Hepatic stellate cell (primary cell): ENCODE measurements at regions not wholly inside any gene's neighbourhood (a gene's known extent, or its start where the extent isn't known, plus 50 kb on each side); places are given as distances from the start of the nearest gene placed in this dataset.
"Not testable (repeated sequence)": the region's sequence is repeated elsewhere in the genome, so short reads cannot be mapped to it uniquely, and the experiment has no call there.

Source experiments
- DNase-seq: peaks from one replicate; pipeline ENCODE4 v3.0.0; 2011; ENCODE audit warnings: low spot score

DNA sequence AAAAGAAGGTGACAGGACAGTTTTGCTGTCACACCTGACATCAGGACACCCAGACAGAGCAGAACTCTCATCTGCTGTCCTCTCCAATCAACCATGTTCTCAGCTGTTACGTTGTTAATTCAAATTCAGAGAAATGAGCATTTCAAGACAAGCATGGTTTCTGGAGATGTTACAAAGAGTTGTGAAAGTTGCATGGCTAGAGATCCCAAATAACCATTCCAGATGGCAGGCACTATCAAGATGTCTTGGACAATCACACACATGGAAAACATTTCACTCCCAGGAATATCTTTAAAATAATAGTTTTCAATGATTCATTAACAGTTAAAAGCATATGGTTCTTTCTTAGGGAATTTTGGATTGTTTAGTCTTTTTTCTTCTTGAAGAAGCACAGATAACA, 533.1 kb downstream of the AGTPBP1 start:
- no peak for DNase-seq

DNA sequence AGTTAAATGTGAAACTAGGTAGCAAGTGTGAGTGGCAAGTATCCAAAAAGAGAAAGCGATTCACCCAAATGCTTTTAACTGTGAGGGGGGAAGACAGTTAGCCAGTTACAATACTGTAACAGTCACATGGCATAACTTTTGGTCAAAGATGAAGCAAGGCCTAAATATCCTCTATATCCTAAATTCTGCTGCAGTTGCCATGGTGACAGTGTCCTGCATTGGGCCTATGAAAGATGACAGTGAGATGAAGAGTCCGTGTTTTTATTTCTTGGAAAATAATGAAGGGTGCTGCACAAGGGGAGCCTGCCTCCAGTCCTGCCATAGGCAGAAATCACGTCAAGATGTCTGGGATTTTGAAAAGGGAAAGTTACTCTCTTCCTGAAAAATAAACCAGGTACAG, 534.6 kb downstream of the NTRK2 start:
- no peak for DNase-seq

DNA sequence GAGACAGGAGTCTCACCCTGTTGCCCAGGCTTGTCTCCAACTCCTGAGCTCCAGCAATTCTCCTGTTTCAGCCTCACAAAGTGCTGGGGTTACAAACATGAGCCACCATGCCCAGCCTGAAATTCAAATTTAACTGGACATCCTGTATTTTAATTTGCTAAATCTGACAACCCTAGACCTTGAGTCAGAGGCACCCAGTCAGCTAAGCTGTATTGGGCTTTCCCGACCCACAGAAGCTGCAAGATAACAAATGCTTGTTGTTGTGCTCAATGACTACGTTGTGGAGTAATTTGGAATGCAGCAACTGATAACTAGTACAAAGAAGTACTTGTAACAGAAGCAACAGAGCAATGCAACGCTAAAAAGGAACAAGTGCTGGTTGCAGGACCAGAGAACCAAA, 533.1 kb downstream of the NTRK2 start:
- DNase-seq: no peak

DNA sequence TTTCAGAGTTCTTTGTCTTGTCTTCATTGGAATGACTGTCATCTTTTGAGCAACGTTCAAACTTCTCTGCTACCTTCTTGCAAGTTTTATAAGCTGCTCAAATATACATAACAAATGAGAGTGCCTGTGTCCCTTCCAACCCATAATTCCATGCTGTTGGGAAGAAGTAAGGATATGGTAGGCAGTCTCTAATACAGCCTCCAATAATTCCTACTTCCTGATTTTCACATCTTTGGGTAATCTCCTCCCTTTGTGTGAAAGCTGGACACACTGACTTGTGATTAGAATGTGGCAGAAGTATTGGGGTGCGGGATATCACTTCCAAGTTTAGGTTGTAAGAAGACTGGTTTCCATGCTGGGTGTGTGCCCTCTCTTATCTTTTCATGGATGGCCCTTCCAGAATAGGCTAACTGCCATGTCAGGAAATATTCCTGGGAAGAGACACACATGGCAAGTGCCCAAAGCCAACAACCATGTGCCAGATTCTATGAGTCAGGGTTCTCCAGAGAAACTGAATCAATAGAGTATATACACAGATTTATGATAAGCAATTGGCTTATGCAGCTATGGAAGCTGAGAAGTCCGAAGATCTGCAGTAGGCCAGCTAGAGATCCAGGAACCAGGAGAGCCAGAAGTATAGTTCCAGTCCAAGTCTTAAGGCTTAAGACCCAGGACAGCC, 531.3 kb downstream of the NTRK2 start:
- DNase-seq: no peak

DNA sequence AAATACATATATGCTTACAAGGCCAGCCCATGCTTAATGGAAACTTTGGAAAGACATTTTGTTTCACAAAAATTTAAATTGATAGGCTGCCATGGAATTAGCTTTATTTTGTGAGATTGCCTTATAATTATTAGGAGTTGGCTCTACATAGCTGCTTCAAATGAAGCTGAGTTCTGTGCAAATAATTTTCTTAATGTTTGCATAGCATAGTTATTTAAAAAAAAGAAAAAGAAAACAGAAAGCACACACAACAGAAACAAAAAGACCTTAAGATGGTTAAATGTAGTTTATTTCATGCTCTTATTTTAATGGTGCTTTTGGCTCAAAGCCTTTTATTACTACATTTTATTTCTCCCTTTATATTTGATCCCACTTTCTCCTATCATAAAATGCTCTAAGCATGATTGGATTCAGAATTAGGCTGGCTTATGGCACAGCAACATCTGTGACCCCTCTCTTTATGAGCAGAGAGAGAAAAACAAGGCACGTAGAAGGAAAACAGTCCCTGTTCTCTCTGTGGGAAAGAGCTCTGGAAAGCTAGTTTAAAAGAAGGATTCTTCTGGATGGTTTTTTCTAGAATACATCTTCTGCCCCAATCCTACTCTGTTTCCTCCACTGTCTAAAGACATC, 530.5 kb downstream of the NTRK2 start:
- DNase-seq: no peak

DNA sequence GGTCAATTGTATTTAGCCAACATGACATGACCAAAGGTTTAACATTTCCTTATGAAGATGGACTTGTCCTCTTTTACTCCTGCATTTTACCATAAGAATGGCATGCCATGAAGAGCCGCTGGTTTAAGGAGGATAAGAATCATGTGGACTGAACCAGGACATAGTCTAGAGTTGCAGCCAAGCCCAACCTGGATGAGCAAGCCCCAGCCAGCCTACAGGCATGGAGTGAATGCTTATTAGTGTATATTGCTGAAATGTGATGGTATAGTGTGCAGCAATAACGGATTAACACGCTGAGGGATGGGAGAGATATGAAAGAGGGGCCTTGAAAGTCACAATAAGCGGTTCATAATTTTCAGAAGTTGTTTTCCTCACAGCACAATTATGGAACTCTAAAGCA, 523.2 kb downstream of the NTRK2 start:
- DNase-seq: no peak

DNA sequence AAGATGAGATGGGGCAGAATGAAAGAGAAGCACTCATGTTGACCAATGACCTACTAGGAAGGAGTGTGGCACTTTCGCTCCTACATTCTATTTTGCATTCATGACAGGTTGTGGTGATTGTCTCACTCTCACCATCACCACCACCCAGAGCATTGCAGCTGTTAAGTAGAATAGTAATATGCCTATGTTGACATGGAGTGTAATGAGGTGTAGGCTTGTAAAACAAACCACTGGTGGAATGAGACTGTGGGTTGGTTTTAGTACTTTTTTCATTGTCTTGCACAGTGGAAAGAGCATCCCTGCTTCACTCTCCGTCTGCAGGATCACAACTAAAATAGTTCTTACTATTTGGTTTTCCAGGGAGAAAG, 516.7 kb downstream of the NTRK2 start:
- DNase-seq: no peak

DNA sequence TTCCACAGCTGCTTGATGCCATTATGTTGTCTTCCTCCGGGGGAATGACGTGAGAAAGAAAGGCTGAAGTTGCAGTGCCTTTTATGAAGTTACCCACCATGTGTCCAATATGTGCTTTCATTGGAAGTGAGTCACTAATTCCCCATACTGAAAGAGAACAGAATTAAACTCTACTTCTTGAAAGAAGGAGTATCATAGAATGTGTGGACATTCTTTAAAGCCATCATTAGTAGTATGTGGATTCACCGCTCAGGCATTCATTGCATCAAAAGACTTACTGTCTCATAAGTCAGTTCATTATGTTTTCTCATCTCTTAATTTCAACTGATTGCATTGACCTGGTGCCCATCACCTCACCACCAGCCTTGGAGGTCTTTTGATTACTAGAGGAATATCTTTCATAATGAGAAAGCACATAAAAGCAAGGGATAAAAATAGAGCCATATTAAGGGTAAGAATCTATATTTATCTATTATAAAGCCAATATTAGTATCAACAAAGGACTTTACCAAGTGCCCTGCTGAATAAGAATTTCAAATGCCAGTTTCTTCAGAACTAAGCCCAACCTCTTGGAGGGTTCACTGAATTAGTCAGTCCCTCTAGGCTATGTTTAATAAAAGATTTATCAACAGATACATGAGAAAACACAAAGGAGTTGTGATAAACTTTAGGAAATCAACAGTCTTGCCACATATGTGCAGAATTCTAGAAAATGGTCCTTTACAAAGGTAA, 516.1 kb downstream of the NTRK2 start:
- no peak for DNase-seq

DNA sequence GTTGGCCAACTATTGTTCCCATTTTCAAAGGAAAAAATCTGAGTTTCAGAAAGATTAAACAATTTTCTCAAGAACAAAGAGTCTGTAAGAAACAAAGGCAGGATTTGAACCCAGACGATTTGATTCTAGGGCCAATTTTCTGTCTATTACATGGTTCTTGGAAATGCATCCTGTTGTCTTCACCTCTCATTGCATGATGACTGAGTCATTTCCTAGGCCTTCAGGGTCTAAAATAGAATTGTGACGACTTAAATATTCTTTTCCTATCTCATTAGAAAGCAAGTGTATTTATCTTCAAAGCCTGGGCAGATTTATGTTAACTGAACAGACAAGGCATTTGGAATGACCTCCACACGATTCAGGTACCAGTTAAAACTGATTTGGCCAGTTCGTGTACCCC, 512.9 kb downstream of the NTRK2 start:
- DNase-seq: no peak

DNA sequence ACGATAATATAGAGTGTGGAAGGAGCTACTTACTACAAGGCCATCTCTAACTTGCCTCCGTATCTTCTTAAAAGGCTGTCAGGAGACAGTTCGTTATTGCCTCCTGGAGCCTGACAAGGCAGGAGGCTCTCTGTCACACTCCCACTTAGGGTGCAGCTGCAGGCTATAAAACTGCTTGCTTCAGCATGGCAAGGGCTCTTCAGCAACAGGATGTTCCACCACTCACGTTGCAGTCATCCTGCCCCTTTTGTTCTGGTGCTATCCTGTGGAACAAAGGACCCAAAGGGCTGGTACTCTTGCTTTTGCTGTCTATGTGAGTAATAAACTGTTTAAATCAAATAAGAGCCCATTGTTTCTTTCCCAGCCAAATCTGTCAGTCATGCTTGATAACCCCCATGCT, 508.9 kb downstream of the NTRK2 start:
- DNase-seq: no peak

DNA sequence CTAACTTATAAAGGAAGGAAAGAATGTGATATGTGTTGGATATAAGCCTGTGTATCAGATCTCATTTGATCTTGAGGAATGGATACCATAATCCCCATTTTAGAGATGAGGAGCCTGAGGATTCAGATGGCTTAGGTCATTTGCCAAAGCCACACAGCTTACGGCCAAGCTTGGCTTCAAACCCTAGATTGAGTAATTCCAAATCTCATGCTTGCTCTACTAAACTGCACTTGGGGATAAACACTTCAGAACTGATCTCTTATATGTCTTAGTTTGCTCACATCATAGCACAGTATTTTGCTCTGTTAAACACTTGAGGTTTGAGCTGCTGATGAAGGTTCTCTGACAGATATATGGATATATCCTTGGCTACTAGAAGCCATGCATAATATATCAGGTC, 504.4 kb downstream of the NTRK2 start:
- DNase-seq: no peak

DNA sequence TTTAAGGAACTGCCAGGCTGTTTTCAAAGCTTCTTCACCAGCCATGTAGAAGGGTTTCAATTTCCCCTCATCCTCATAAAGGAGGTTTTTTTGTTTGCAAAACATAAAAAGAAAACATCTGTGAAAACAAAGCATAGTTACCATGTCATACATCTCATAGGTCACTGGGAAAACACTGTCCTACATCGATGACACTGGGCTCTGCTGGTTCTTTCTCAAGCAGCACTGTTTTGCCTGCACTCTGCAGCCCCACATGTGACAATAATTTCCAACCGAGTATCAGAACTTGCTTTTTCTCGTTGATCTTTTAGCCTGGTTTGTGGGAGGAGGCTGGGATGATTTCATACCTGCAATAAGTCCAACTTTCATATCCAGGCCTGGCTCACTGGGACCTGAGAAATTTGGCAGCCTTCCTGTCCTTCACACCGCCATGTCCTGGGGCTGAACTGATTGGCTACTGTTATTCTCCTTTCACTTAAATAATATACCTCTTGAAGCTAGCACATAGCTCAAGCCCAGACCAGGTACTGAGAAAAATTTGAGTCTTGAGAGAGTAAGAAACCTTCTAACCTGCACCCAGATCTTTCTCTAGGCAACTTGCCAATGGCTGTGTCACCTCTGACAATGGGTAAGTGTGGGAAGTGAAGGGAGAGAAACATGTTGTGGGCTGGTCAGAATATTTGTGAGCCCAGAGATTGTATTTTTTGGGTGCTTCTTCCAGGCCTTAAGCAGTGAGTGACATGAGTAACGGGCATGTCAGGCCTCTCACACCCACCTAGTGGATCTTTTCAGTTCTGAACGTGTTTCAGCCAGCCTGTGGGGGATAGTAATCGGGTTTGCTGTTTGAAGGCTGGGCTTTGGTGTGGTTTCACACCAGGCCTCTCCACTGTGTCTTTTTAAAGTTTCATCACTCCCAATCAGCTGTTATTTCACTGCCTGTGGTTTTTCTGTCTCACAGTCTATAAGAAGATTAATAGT, 502.8 kb downstream of the NTRK2 start:
- no peak for DNase-seq

DNA sequence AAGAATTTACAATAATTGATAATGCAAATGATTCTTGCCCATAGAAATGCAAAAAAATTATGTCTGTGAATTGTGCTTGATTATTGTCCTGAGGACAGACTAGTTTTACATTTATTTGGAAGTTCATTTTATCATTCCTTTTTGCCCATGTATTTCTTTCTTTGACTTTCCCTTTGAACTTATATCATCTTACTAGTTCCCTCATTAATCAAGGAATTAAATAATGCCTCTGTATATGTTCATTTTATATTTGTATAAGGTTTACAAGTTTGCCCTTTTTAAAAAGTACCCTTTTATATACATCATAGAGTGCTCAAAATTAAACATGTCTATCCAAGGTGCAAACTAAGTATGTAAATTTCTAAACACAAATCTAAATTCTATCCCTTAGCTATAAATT, 501.6 kb downstream of the NTRK2 start:
- DNase-seq: no peak

DNA sequence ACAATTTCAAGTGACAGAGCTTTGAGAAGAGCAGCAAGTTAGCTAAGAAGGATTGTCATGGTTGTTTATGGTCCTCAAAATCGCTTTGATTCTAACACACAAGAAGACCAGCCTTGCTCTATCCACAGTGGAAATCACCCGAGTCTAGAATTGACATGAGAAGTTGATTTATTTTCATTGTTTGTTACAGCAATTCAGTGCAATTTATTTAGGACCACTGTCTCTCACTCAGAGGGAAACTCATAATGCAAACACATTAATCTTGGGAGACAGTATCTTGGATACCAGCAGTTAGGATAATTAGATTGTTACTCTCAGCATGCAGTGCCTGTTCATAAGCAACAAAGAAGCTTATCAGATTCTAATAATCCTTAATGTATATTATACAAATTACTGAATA, 498.9 kb downstream of the NTRK2 start:
- no peak for DNase-seq

DNA sequence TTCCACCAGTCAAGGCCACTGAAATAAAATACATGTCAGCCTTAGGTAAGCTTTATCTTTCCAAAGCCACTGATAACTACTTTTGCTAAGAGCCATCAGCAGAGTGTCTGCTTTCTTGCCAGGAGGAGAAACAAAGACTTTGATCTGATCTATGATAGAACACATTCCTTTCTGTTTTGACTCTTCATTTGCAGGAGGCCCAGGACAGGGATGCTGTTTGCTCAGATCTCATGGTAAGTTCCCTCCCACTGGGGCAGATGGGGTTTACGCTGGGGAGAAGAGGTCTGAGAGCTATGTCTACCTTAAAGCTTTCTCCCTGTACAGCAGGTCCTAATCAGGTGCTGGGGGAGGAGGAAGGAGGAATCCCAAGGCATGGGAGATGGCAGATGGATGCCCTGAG, 497.6 kb downstream of the NTRK2 start:
- DNase-seq: no peak

DNA sequence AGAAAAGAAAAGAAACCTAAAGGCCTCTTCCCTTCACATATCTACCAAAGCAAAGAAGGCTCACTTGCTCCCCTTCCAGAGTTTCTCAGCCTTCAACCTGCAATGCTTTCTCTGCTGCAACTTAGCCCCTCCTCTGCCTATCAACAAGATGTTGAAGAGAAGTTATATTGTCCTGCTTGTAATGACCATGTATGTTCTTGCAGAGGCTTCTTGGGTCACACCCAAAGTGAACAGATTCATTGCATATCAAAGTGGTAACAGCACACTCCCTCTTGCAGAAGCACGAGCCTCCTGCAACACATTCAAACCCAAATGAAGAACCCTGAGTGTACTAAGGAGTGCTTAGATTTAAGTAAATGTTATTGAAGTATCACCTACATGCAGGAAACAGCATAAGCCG, 494.3 kb downstream of the NTRK2 start:
- no peak for DNase-seq

DNA sequence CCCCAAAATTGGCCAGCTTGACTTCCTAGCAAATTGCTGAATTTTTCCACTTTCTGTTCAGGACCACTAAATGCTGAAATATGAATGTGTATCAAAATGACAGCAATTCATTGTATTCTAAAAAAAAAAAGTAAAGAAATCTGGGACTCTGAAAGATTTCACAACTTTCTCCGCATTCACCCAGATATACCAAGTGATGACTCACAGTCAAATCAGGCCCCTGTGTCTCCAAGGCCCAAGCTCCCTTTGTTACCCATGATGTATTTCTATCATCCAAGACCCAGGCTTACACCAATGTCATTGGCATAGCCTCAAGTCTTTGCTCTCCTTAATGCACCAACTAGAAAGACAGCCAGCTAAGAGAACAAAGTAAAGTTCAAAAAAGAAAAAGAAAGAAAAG, 493.9 kb downstream of the NTRK2 start:
- DNase-seq: no peak

DNA sequence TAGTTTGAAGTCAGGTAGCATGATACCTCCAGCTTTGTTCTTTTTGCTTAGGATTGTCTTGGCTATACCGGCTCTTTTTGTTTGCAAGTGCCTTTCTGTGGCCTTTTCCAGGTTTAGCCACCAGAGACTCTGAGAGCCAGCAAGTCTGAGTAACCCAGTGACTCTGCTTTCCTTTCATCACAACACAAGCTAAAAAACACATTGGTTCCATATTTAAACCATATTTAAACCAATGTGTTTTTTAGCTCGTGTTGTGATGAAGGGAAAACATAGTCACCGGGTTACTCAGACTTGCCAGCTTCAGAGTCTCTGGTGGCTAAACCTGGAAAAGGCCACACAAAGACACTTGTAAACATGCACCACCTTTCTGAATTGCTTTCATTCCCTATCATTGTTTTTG, 493.3 kb downstream of the NTRK2 start:
- no peak for DNase-seq

DNA sequence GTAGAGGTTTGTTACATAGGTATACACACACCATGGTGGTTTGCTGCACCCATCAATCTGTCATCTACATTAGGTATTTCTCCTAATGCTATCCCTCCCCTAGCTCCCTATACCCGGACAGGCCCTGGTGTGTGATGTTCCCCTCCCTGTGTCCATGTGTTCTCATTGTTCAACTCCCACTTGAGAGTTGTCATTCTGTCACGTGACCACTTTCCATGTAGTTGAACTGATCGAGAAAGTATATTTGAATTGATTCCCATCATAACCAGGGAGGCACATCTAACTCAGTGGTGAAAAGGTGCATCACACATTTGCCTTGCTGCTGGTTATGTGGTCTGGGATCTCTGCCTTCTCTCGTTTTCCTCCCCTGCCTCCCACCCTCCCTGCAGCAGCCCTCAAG, 491.4 kb downstream of the NTRK2 start:
- DNase-seq: not testable (repeated sequence)

DNA sequence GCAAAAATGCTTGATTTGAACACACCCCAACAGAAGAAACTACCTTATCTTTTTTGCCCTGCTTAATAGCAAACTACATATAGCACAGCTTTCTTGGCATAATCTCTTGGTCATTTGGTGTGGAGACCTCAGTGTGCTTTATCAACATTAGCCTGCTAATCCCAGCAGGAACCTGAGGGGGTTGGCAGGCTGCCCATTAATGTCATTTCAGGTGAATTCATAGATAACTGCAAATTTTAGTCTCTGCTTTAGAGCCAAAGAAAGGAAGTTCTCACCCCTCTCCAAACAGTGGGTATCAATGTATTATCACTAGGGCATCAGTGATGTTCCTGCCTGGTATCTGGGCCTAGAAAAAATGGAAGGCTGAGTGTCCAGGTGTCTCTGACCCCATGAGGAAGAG, 489.0 kb downstream of the NTRK2 start:
- no peak for DNase-seq

DNA sequence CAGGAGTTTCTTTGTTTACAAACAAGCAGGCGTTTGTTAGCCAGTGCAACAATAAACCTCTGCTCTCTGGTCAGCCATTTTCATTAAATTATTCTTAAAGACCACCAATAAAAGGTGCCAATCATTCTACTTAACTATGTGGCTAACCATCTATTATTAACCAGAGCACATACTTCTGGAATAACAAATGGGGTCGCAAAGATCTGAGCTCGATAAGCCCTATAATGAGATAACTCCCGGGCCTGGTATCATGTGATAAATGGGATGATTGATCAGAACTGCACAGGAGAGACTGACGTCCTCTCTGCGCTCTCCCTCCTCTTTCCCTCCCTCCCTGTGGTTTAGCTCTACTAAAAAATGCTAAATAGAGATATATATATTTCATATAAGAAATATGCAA, 488.2 kb downstream of the NTRK2 start:
- DNase-seq: no peak

DNA sequence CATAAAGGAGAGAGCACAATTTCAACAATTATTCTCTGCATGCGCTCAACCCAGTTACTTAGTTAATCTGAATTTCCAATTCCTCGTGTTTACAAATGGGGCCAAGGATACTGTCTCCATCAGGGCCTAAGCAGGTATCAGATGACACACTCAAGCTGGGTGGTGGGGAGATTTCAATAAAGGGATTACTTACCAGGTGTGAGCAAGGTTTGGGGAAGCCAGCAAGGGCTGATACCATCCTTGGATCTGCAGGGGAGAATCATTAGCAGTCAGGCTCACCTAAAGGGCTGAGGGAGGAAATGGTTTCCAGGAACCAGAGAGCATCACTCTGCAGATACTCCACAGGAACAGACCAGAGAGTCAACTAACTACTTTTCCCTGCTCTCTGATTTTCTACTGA, 487.1 kb downstream of the NTRK2 start:
- no peak for DNase-seq

DNA sequence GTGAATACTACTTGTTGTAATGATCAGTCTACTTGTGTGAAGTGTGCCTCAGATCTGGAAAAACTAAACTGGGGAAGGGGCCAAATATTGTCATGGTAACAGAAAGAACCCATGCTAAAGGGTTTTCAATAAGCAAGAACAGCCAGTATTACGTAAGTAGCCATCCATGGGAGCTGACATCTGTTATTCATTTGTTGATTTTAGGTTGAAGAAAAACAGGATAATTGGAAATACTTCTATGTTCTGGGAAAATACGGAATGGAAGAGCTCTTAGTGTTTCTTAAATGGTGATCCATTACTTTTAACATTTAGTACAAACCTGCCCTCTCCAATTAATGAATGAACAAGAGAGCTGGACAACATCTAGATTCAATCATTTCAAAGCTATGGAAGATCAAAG, 485.8 kb downstream of the NTRK2 start:
- DNase-seq: no peak
